ENCODE measurements at regions not wholly inside any gene's neighbourhood (a gene's known extent, or its start where the extent isn't known, plus 50 kb on each side); places are given as distances from the start of the nearest gene placed in this dataset.

- Mint-ChIP-seq H3K27ac (no peak overlapping the region), H3K4me1 (peaks cover 2% of the 10 kb centered on the region), H3K9me3 (peaks cover 22% of the 10 kb centered on the region), H3K36me3 (no peaks in the 10 kb centered on the region), H3K27me3 (ENCODE audit: low read depth) (no peaks in the 10 kb centered on the region), H3K4me3 (no peak overlapping the region)
- TF ChIP-seq, protein P1, sequence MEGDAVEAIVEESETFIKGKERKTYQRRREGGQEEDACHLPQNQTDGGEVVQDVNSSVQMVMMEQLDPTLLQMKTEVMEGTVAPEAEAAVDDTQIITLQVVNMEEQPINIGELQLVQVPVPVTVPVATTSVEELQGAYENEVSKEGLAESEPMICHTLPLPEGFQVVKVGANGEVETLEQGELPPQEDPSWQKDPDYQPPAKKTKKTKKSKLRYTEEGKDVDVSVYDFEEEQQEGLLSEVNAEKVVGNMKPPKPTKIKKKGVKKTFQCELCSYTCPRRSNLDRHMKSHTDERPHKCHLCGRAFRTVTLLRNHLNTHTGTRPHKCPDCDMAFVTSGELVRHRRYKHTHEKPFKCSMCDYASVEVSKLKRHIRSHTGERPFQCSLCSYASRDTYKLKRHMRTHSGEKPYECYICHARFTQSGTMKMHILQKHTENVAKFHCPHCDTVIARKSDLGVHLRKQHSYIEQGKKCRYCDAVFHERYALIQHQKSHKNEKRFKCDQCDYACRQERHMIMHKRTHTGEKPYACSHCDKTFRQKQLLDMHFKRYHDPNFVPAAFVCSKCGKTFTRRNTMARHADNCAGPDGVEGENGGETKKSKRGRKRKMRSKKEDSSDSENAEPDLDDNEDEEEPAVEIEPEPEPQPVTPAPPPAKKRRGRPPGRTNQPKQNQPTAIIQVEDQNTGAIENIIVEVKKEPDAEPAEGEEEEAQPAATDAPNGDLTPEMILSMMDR (IDR thresholded peaks at IDR 0.05; ENCODE audit: unreplicated experiment) = no peak
- no peak for DNase-seq (ENCODE audit: low spot score in 2 of 2, unreplicated experiment in 2 of 2)
Observed at GRCh38 chr1:173100476-173101107, 49.9 kb upstream of the TNFSF18 start.
